Stomach (tissue), 4 donors: ENCODE measurements at regions not wholly inside any gene's neighbourhood (a gene's known extent, or its start where the extent isn't known, plus 50 kb on each side); places are given as distances from the start of the nearest gene placed in this dataset.

ENCODE experiments used
- CTCF ChIP-seq, 7 experiments: fragments of 450-650 bp in 4 of 7; fragments of 200-600 bp in 3 of 7; sonication (generic) in 3 of 7; IDR thresholded peaks; one replicate each; pipeline ENCODE4 v1.5.1; 2016 to 2019; ENCODE audit warnings: antibody characterized with exemption in 7 of 7, control low read depth in 2 of 7, mild to moderate bottlenecking in 1 of 7
- POLR2A ChIP-seq, 4 donors: fragments of 450-650 bp; IDR thresholded peaks; one replicate each; pipeline ENCODE4 v1.6.1; 2016; ENCODE audit warnings: antibody characterized with exemption in 4 of 4, control low read depth in 2 of 4, mild to moderate bottlenecking in 1 of 4, moderate library complexity in 1 of 4

- TF ChIP-seq CTCF (IDR thresholded peaks at IDR 0.05), result no peak
- no peak for TF ChIP-seq POLR2A (IDR thresholded peaks at IDR 0.05)
Measured at GRCh38 chr9:111744363-111744762, 50.4 kb downstream of the SHOC1 start.
